ENCODE measurements at regions not wholly inside any gene's neighbourhood (a gene's known extent, or its start where the extent isn't known, plus 50 kb on each side); places are given as distances from the start of the nearest gene placed in this dataset.

- TF ChIP-seq POLR2A (IDR thresholded peaks at IDR 0.05): no peak
- TF ChIP-seq, protein P1, sequence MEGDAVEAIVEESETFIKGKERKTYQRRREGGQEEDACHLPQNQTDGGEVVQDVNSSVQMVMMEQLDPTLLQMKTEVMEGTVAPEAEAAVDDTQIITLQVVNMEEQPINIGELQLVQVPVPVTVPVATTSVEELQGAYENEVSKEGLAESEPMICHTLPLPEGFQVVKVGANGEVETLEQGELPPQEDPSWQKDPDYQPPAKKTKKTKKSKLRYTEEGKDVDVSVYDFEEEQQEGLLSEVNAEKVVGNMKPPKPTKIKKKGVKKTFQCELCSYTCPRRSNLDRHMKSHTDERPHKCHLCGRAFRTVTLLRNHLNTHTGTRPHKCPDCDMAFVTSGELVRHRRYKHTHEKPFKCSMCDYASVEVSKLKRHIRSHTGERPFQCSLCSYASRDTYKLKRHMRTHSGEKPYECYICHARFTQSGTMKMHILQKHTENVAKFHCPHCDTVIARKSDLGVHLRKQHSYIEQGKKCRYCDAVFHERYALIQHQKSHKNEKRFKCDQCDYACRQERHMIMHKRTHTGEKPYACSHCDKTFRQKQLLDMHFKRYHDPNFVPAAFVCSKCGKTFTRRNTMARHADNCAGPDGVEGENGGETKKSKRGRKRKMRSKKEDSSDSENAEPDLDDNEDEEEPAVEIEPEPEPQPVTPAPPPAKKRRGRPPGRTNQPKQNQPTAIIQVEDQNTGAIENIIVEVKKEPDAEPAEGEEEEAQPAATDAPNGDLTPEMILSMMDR (IDR thresholded peaks at IDR 0.05): no peak
Measured at GRCh38 chr5:120852222-120852860, 388.2 kb downstream of the PRR16 start.

All from lower leg skin (tissue), 3 donors.